Trophoblast cell (in vitro differentiated cells and primary cell): ENCODE measurements at regions not wholly inside any gene's neighbourhood (a gene's known extent, or its start where the extent isn't known, plus 50 kb on each side); places are given as distances from the start of the nearest gene placed in this dataset.

ENCODE experiments used
- DNase-seq, 2 donors: peaks; one replicate each; pipeline ENCODE4 v3.0.0-alpha.2; 2016
- H2AFZ ChIP-seq: 2 replicates; pipeline ENCODE4 v1.6.1; 2013; ENCODE audit warnings: low read length, moderate library complexity, mild to moderate bottlenecking; ENCODE audit not compliant: insufficient read depth, poor library complexity
- H2AK5ac ChIP-seq: 2 replicates; pipeline ENCODE4 v1.6.1; 2013; ENCODE audit warnings: mild to moderate bottlenecking, low read length
- H2BK120ac ChIP-seq: 2 replicates; pipeline ENCODE4 v1.6.1; 2013; ENCODE audit warnings: low read length, mild to moderate bottlenecking, moderate library complexity; ENCODE audit not compliant: insufficient read depth, poor library complexity
- H2BK12ac ChIP-seq: 2 replicates; pipeline ENCODE4 v1.6.1; 2013; ENCODE audit warnings: mild to moderate bottlenecking, low read length, moderate library complexity
- H2BK5ac ChIP-seq: 2 replicates; pipeline ENCODE4 v1.6.1; 2013; ENCODE audit warnings: low read length, low read depth, moderate library complexity, mild to moderate bottlenecking; ENCODE audit not compliant: poor library complexity
- H3K14ac ChIP-seq: 2 replicates; pipeline ENCODE4 v1.6.1; 2013; ENCODE audit warnings: mild to moderate bottlenecking, low read length
- H3K18ac ChIP-seq: 2 replicates; pipeline ENCODE4 v1.6.1; 2013; ENCODE audit warnings: mild to moderate bottlenecking, low read length
- H3K23ac ChIP-seq: 2 replicates; pipeline ENCODE4 v1.6.1; 2013; ENCODE audit warnings: low read length
- H3K27ac ChIP-seq: 2 replicates; pipeline ENCODE4 v1.5.1; 2013; ENCODE audit warnings: low read depth, mild to moderate bottlenecking, inconsistent platforms, low read length, moderate library complexity
- H3K27me3 ChIP-seq: 2 replicates; pipeline ENCODE4 v1.6.1; 2013; ENCODE audit warnings: inconsistent platforms, mild to moderate bottlenecking, low read length, moderate library complexity; ENCODE audit not compliant: insufficient read depth
- H3K36me3 ChIP-seq, 2 experiments: 1 replicate in 1 of 2; 2 replicates in 1 of 2; pipeline ENCODE4 v1.6.1; 2013; ENCODE audit warnings: low read length in 2 of 2, mild to moderate bottlenecking in 2 of 2, moderate library complexity in 1 of 2; ENCODE audit not compliant: insufficient read depth in 2 of 2, control insufficient read depth in 1 of 2
- H3K4ac ChIP-seq: 2 replicates; pipeline ENCODE4 v1.6.1; 2013; ENCODE audit warnings: low read depth, mild to moderate bottlenecking, low read length, moderate library complexity
- H3K4me1 ChIP-seq, 2 experiments: 1 replicate in 1 of 2; 2 replicates in 1 of 2; pipeline ENCODE4 v1.6.1; 2013; ENCODE audit warnings: low read length in 2 of 2, mild to moderate bottlenecking in 2 of 2, moderate library complexity in 1 of 2; ENCODE audit not compliant: insufficient read depth in 2 of 2, control insufficient read depth in 1 of 2
- H3K4me2 ChIP-seq: 2 replicates; pipeline ENCODE4 v1.6.1; 2013; ENCODE audit warnings: inconsistent platforms, mild to moderate bottlenecking, low read length, moderate library complexity
- H3K4me3 ChIP-seq: 2 replicates; pipeline ENCODE4 v1.5.1; 2013; ENCODE audit warnings: mild to moderate bottlenecking, low read depth, low read length, inconsistent platforms
- H3K79me1 ChIP-seq: one replicate; pipeline ENCODE4 v1.6.1; 2013; ENCODE audit warnings: low read length
- H3K79me2 ChIP-seq: 2 replicates; pipeline ENCODE4 v1.6.1; 2013; ENCODE audit warnings: low read length, mild to moderate bottlenecking; ENCODE audit not compliant: control insufficient read depth, insufficient read depth, poor library complexity
- H3K9ac ChIP-seq: 2 replicates; pipeline ENCODE4 v1.6.1; 2013; ENCODE audit warnings: mild to moderate bottlenecking, low read length
- H3K9me3 ChIP-seq: 2 replicates; pipeline ENCODE4 v1.6.1; 2013; ENCODE audit warnings: low read depth, mild to moderate bottlenecking, control low read depth, inconsistent platforms, low read length; ENCODE audit not compliant: insufficient read depth
- H4K12ac ChIP-seq: 2 replicates; pipeline ENCODE4 v1.6.1; 2013; ENCODE audit warnings: low read depth, mild to moderate bottlenecking, low read length, moderate library complexity
- H4K8ac ChIP-seq: 2 replicates; pipeline ENCODE4 v1.6.1; 2013; ENCODE audit warnings: low read depth, mild to moderate bottlenecking, low read length, moderate library complexity
- H4K91ac ChIP-seq: one replicate; pipeline ENCODE4 v1.6.1; 2013; ENCODE audit warnings: low read depth, mild to moderate bottlenecking, low read length, moderate library complexity
- WGBS: extraction: QIAGEN DNeasy Blood & Tissue Kit; methylation state at CpG from one replicate; pipeline ENCODE4 v1.1.7; 2013; ENCODE audit warnings: missing lambda C conversion rate; ENCODE audit not compliant: insufficient read length, insufficient coverage; ENCODE audit errors: extremely low coverage; 5-methylcytosine and 5-hydroxymethylcytosine counted together

DNA sequence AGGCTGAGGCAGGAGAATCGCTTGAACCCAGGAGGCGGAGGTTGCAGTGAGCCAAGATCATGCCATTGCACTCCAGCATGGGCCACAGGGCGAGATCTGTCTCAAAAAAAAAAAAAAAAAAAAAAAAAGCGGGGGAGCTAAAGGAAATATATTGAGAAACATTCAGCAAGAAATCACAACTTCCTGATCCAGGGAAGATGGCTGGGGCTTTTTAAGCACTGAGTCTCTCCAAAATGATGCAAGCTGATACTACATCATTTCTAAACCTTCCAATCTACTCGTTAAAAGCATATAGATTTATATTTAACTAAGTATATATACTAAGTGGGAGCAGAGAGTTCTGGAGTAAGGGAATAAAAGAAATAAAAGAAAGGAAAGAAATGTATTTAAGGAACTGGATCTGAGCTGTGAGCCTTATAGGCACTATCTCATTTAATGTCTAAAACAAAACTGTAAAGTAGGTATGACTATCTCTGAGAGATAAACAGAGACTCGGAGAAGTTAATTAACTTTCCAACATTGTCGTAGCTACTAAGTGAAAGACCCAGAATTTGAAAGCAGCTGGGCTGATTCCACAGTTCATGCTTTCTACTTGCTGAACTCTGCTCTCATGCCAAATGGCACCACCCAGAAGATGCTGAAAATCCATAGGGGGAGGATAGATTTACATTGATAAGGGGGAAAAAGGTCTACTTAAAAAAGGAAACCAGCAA, 215.0 kb upstream of the MARCKS start:
- peak in 1 of 2 donors; percentile 26 for DNase-seq
- no peak overlapping the region for H3K14ac ChIP-seq

GRCh38 chr6:113642714-113643406, 214.3 kb upstream of the MARCKS start:
- Histone ChIP-seq H3K4me2 (no peak overlapping the region), H2AFZ (no peak overlapping the region), H3K14ac (no peak overlapping the region), H3K27me3 (no peaks in the 10 kb centered on the region), H3K18ac (no peak overlapping the region), H3K9me3 (no peaks in the 10 kb centered on the region), H4K8ac (no peak overlapping the region), H3K4me1 (peaks cover 5% of the 10 kb centered on the region in 2 experiments), H4K91ac (no peak overlapping the region), H2BK12ac (no peak overlapping the region), H3K9ac (no peak overlapping the region), H3K4me3 (no peak overlapping the region), H2AK5ac (no peak overlapping the region), H3K27ac (no peak overlapping the region), H3K23ac (no peak overlapping the region), H3K79me2 (no peaks in the 10 kb centered on the region), H2BK5ac (no peak overlapping the region), H3K79me1 (peaks cover 4% of the 10 kb centered on the region), H3K4ac (no peak overlapping the region), H2BK120ac (no peak overlapping the region), H3K36me3 (no peaks in the 10 kb centered on the region), H4K12ac (no peak overlapping the region)
- DNase-seq, result peak; percentile 93 to 98
- no CpG with 5 or more reads among the region's 2 CpGs for WGBS

More for the DNA sequence above, 215.0 kb upstream of the MARCKS start:
- no CpG with 5 or more reads among the region's 7 CpGs for WGBS
- Histone ChIP-seq H3K4me3 (no peak overlapping the region), H3K27me3 (no peaks in the 10 kb centered on the region), H2AFZ (no peak overlapping the region), H2BK12ac (no peak overlapping the region), H3K79me1 (peaks cover 4% of the 10 kb centered on the region), H4K12ac (no peak overlapping the region), H3K4ac (no peak overlapping the region), H3K4me2 (no peak overlapping the region), H4K8ac (no peak overlapping the region), H4K91ac (no peak overlapping the region), H3K27ac (no peak overlapping the region), H3K79me2 (no peaks in the 10 kb centered on the region), H3K18ac (no peak overlapping the region), H2BK5ac (no peak overlapping the region), H3K36me3 (no peaks in the 10 kb centered on the region), H3K23ac (no peak overlapping the region), H3K9me3 (no peaks in the 10 kb centered on the region), H2AK5ac (no peak overlapping the region), H3K9ac (no peak overlapping the region), H2BK120ac (no peak overlapping the region), H3K4me1 (peaks cover 5% of the 10 kb centered on the region in 2 experiments)

DNA sequence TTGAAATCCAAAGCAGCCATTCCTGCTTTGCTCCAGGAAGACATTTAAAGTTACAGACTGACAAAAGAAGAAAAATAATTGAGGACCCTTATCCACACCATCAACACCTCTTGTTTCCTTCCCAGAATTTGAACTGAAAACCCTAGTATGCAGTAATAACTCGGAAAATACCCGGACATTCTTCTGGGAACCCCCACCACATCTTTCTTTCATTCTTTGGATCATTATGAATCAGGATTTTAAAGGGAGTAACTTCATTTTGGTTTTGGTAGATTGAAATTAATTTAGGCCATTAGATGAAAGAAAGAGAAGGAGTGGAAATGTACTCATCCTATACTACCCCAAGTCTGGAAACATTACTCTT, 213.8 kb upstream of the MARCKS start:
- H3K4me1 ChIP-seq, result peaks cover 5% of the 10 kb centered on the region in 2 experiments
- no peak overlapping the region for H3K27ac ChIP-seq
- H2BK120ac ChIP-seq, result no peak overlapping the region
- no peak overlapping the region for H3K18ac ChIP-seq
- no peak overlapping the region for H2AK5ac ChIP-seq
- H3K36me3 ChIP-seq, result no peaks in the 10 kb centered on the region
- H3K9me3 ChIP-seq, result no peaks in the 10 kb centered on the region
- no peak overlapping the region for H2AFZ ChIP-seq
- no peak for DNase-seq
- no peak overlapping the region for H3K4me3 ChIP-seq
- peaks cover 4% of the 10 kb centered on the region for H3K79me1 ChIP-seq
- no peak overlapping the region for H3K4ac ChIP-seq
- H2BK12ac ChIP-seq, result no peak overlapping the region
- H4K12ac ChIP-seq, result no peak overlapping the region
- H2BK5ac ChIP-seq, result no peak overlapping the region
- H3K23ac ChIP-seq, result no peak overlapping the region
- H3K14ac ChIP-seq, result no peak overlapping the region
- no peaks in the 10 kb centered on the region for H3K79me2 ChIP-seq
- H4K91ac ChIP-seq, result no peak overlapping the region
- H3K4me2 ChIP-seq, result no peak overlapping the region
- WGBS, result no CpG with 5 or more reads among the region's 2 CpGs
- no peak overlapping the region for H4K8ac ChIP-seq
- H3K27me3 ChIP-seq, result no peaks in the 10 kb centered on the region
- no peak overlapping the region for H3K9ac ChIP-seq

DNA sequence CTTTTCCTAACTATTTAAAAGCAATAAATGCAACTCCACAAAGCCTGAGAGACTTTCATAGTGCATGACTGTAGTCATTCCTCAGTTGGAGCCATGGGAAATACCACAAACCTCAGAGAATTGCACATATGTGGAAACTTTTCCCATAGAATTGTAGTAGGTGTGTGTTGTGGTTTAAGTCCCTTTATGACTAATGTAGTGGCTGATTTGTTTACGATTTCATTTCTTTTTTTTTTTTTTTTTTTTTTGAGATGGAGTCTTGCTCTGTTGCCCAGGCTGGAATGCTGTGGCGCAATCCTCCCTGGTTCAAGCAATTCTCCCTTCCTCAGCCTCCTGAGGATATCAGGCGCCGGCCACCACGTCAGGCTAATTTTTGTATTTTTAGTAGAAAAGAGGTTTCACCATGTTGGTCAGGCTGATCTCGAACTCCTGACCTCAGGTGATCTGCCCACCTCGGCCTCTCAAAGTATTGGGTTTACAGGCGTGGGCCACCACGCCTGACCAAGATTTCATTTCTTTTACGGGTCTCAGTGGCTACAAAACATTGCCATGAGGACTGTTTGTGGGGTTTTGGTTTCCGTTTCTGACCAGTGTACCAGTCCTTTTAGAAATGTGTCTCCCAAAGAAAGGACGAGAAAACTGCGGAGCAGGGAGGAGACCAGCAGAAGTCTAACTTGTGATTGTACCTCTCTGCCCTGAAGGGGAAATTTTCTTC, 212.1 kb upstream of the MARCKS start:
- Histone ChIP-seq H3K4me3 (no peak overlapping the region), H3K18ac (no peak overlapping the region), H3K4me1 (peaks cover 5% of the 10 kb centered on the region in 2 experiments), H2BK5ac (no peak overlapping the region), H3K79me2 (no peaks in the 10 kb centered on the region), H3K9me3 (no peaks in the 10 kb centered on the region), H4K12ac (no peak overlapping the region), H3K27me3 (no peaks in the 10 kb centered on the region), H3K4ac (no peak overlapping the region), H3K79me1 (peaks cover 4% of the 10 kb centered on the region), H2AFZ (no peak overlapping the region), H3K9ac (no peak overlapping the region), H2BK12ac (no peak overlapping the region), H3K27ac (no peak overlapping the region), H3K23ac (no peak overlapping the region), H4K91ac (peak overlapping the region; percentile 62), H2AK5ac (no peak overlapping the region), H4K8ac (no peak overlapping the region), H3K36me3 (no peaks in the 10 kb centered on the region), H3K4me2 (no peak overlapping the region), H2BK120ac (peak overlapping the region; percentile 11), H3K14ac (no peak overlapping the region)
- WGBS, result no CpG with 5 or more reads among the region's 13 CpGs
- peak; percentile 80 to 93 for DNase-seq
